GM19463 (cell line): ENCODE measurements at regions not wholly inside any gene's neighbourhood (a gene's known extent, or its start where the extent isn't known, plus 50 kb on each side); places are given as distances from the start of the nearest gene placed in this dataset.

Source experiments
- ATAC-seq: cut with Tn5 transposase; IDR thresholded peaks from one replicate; pipeline ENCODE4 v1.9.1; 2021; ENCODE audit warnings: mild to moderate bottlenecking, moderate library complexity; ENCODE audit not compliant: unreplicated experiment

DNA sequence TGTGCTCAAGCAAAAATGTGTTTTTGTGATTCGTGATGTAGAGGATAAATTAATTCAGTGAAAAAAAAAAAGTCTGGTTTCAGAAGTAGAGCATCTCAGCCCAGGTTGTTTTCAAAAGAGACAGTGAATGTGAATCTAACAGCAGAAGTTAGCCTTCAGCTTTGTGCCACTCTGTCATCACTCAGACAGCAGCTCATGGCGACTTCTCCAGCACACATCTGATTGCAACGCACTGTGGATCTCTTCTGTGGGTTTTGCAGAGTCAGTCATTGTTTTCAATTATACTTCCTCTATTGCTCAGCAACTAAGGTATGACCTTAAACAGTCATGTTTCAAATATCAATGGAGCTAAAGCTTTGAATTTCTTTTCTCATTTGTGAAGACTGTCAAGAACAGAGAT lies 335.5 kb upstream of the POU3F2 start:
- no peak for ATAC-seq

DNA sequence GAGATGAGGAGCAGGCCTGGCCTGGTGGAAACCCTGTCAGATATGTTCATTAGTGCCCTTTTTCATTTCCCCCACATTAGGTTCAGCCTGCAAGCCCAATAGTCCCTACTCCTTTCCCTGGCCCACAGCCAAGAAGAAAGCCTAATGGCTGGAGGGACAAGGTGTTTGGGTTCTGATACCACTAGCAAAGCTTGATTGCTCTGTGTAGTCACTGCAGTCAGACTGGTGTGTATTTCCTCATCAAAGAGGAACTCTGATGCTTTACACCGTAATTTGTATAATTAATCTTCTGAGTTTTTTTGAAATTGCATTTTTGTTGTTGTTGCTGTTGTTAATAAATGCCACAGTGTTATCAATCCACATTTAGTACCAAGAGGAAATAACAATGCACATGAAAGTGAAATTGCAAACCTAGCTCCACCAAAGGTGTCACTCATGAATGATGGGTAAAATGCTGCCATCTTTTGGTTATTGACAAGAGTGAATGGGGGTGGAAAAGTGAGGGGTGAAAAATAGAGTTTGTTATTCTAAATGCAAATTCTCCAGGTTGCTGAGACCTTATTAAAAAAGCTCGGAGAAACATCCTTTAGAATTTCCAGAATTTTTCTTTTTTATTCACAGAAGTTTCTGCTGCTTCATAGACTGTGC lies 320.2 kb upstream of the POU3F2 start:
- no peak for ATAC-seq

DNA sequence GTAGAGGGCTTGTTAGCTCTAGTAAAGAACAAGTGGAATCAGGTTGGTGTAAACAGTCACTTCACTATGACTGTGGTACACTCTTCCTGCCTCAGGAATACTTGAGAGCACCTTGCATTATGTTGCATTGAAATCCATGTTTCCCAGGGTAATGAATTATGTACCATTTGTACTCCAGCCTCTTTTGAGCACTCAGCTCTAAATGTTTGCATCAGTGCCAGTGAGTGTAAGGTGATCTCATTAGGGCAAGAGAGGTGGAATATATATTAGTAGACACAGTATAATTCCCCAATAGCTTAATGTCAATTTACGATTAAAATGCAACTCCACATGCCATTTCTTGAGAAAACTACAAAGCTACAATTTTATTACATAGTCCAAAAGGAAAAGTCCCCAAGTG lies 319.6 kb upstream of the POU3F2 start:
- no peak for ATAC-seq

DNA sequence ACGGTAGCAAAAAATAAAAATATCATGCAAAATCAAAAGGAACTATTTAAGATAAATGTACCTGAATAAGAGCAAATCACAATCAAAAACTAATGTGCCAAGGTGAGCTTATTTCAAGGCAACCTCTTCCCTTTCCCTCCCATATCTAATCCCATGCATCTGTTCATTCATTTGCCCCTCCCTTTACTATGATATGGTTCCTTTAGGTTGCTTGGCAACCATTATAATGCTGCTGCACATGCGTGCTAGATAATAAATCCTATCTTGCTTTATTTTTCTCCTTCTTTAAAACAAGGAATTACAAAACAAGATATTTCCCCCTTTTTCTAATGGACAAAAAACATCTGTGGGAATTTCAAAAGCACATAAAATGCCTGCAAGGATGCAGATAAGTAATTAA lies 318.2 kb upstream of the POU3F2 start:
- ATAC-seq: no peak

DNA sequence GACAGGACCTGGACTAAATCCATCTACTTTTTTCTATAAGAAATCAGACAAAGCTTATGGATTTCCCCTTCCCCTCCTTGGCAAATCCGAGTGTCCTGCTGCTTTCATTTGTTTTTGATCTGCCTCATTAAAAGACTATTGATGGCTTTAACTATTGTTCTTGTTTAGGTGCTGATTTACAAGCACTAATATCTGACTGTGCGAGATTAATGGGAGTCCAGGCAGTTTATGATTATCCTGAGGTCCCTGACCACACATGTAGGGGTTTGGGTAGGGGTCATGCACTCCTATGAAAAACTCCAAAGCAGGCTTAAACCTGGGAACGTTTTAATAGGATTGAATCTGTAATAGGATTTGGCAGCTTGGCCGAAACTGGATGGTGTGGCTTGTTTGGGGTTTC lies 317.5 kb upstream of the POU3F2 start:
- no peak for ATAC-seq

DNA sequence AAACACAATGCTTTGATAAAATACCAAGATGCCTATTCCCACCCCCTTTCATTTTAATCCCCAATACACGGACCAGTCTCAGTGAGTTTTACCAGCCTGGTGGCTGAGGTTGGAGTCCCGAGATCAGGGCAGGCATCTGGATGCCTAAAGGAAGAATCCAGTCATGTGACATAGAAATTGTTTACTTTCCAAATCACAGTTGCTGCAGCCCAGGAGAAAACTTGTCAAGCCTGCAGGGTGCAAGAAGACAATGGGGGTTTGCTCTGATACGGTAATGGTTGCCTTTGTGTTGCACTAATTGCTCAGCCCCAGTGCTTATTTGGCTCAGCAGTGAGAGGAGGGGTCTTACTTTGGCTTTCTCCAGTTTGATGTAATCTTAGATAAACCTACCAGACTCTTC lies 308.5 kb upstream of the POU3F2 start:
- ATAC-seq: no peak

DNA sequence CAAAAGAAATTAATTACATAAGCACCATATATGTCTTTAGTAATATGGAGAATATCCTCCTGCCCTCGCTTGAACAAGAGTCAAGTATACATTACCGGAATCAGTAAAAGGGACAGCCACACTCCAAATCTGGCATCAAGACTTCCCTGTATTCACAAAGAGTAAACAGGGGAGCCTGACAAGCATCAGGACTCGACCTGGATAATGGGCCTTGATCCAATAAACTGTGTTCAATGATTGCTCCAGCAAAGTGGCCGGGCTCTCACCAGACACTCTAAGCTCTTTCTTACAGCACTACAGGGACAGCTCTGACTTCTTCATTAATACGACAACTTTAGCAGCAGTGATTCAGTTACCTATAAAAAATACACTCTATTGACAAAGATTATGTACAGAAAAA lies 307.9 kb upstream of the POU3F2 start:
- no peak for ATAC-seq

DNA sequence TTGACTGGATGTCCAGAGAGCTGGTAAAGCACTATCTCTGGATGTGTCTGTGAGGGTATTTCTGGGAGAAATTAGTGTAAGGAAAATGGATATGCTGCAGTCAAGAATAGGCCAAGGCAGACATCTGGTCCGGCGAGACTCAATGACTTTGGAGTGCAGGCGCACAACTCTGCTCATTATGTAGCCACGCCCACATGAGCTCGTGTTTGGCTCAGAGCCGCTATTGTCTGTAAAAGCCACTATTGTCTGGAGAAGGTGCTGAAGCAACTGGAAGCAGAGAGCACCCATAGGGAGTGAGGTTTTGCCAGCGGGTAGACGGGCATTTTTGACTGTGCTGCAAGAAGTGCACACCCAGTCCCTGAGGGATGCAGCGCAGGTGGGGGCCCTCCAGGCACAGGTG lies 305.0 kb upstream of the POU3F2 start:
- no peak for ATAC-seq

DNA sequence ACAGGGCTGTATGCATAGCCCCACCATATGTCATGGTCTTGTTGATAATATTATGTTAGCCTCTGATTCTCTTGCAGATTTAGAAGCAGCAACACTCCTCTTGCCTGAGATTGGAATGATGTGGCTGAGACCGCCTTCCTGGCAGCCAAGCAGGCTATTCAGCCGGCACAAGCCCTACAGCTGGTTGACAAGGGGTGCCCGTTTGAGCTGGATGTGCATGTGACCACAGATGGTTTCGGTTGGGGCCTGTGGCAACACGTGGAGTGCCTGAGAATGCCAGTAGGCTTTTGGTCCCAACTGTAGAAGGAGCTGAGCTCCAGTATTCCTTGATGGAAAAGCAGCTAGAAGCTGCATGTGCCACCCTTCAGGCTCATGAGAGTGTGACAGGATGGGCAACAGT lies 303.6 kb upstream of the POU3F2 start:
- ATAC-seq: no peak

DNA sequence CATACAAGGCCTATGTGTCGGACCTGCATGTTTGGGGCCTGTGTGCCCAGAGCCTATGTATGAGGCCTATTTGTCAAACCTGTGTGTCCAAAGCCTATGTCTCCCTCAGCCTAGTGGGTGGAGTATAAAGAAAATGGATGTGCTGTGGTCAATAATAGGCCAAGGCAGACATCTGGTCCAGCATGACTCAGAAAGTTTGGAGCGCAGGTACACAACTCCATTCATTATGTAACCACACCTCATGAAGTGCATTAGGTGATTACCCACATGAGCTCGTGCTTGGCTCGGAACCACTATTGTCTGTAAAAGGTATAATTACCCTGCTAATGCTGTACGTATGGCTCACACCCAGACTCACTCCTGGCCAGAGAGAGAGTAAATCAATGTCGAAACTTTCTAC lies 302.4 kb upstream of the POU3F2 start:
- ATAC-seq: no peak

DNA sequence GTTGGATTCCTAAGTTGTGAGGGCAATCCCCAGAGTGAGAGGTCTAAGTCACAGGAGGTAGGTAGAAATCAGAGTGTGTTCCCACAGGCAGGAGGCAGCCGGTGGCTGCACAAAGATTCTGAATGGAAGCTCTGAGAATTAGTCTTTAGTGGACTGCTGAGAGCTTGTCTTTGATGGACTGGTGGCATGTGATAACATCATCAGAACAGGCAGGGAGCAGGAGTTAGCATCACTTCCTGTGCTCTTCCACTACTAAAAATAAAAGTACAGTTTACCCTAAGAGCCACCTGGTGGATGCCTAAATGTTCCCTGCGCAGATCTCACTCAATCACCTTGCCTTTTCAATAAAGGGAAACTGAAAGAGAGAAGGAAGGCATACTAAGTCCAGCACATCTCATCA lies 294.6 kb upstream of the POU3F2 start:
- ATAC-seq: no peak

DNA sequence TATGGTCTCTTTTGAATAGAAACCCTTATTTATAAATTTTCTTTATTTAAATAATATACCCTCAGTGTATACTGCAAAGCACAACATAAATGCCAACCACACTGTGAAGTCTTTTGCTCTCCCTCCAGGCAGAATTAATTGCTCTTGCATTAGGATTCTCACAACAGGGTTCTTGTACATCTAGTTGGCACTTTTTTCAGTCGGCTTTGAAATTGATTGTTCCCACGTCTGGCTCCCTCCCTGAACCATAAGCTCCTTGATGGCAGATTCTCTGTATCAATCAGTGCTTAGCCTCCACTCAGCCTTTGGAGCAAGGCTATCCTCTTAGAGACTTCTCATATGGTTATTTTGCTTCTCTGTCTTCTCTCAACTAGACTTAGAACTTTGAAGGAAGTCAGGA lies 288.0 kb upstream of the POU3F2 start:
- no peak for ATAC-seq

DNA sequence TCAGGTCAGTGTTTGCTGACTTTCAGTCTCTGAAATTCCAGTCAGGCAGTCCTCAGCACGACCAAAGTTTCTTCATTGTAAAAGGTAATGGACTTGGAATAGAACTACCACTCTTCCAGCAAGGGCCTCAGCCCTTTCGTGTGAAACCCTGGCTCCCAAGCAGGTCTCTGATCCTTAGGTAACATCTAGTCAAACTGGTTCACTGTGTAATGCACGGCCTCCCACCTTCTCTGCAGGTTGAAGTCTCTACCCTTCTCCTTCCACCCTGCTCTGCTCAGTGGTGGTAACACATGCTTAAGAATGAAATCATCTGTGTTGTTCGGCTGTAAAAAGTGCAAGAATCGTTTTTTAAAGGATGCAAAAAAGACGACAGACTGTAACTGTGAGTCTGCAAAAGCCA lies 287.2 kb upstream of the POU3F2 start:
- ATAC-seq: no peak

DNA sequence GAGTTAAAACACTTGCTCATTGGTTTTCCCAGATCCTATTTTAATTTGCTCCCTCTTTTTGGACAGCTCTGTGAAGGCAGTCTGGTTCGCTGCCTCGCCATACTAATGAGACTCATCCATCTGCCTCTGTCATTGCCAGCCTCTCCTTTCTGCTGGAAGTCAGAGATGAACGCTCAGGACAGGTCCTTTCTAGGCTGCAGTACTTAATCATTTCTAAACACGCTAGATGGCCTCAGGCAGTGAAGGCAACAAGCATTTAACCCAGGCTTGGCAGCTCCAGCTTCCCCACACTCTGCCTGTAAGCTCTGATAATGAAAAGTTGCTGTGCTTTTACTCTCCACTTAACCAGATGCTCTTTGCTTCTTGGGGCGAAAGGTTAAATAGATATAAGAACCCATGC lies 286.7 kb upstream of the POU3F2 start:
- ATAC-seq: no peak

DNA sequence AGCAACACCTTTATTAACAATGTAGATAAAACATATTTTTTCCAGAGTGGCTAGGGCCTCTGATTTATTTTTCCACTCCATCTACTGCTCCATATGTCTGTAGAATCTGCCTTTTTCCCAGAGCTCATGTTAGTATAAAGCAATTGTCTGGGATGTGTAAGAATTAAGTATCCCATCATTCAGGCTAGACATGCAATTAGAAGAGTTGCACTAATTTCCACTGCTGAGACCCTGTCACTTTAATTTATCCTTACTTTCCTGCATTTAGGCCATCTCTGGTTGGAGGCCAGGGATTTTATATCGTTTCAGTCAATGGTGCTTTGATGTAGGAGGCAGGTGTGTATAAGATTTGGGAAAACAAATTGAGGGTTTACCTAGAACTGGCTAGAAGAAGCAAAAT lies 286.1 kb upstream of the POU3F2 start:
- ATAC-seq: no peak

DNA sequence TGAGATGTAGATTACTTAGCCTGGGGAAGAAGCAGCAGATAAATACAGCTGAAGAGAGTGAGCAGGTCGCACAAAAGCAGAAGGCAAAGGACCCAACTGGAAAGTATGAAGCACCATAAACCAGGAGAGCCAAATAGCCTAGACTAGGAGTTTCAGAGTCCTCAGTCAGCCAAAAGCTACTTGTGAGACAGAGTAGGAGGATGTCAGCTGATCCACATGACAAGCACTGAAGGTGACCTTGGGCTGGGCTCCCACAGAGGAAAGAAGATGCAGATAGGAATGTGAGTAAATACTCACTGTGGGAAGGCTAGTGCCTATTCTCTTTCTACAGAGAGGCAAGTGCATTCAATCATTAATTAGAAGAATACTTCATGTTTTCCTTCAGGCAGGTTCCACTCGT lies 274.0 kb upstream of the POU3F2 start:
- ATAC-seq: no peak

DNA sequence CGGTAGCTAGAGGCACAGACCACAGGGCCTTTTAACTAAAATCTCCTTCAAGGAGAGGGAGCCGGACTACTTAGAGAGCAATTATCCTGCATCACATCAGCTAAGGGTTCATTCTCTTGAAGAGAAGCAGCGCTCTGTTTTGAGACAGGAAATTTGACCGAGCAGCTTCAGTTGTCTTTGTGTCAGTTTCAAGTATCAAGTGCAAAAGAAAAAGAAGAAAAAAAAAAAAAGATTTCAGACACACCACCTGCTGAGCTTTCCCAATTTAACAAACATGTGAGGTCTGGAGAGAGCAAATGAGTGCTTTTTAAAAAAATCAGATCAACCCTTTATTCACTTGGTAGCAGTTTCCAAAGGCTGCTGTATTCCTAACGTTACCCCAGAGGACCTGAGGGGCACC lies 273.5 kb upstream of the POU3F2 start:
- ATAC-seq: no peak

DNA sequence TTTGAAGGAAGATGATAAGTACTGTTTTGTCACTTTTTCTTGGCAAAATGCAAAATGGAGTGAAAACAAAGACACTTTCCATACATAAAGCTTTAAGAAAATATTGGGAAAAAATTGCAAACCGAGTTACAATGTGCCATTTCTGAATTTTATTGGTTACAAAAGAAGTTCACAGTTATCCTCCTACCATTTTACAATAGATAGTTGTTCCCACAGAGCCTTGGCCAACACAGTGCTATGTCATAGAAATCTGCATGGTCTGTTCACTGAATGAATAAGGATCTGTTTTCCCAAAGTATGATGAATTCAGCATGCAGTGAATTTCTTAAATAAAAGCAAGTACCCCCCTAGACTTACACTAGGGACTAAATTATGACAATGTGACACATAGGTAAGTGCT lies 268.2 kb upstream of the POU3F2 start:
- ATAC-seq: no peak

DNA sequence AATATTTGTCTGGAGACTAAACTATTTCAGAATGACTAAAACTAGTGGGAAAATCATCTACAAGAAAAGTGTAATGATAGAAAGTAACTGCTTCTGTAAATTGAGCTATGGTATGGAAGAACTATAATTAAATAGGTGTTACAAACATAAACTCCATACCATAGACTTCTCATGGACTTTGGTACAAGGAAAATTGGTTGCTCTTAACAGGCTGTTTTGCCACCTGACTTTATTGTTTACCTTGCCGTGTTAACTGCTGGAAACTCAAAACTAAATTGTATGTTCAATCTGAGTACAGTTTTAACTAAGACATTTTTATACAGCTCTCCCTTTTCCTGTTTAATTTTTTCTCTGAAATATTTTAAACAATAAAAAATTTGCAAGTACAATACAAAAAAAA lies 261.8 kb upstream of the POU3F2 start:
- ATAC-seq: no peak

DNA sequence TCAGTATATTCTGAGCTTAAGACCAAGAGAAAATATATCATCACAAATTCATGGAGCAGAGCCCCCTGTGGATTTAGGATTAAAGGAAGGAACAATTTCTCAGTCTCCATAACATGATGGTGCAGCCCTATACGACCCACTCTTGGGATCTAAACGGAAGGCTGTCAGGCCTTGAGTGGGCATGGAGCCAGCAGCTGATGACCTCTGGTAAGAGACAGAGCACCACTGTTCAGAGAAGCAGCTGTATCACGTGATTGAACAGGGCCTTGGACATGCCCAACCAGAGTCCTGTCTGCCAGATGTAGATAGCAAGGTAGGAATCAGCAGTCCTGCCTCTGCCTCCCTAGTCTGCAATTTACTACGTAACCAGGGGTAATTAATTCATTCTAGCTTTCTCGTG lies 259.4 kb upstream of the POU3F2 start:
- no peak for ATAC-seq

DNA sequence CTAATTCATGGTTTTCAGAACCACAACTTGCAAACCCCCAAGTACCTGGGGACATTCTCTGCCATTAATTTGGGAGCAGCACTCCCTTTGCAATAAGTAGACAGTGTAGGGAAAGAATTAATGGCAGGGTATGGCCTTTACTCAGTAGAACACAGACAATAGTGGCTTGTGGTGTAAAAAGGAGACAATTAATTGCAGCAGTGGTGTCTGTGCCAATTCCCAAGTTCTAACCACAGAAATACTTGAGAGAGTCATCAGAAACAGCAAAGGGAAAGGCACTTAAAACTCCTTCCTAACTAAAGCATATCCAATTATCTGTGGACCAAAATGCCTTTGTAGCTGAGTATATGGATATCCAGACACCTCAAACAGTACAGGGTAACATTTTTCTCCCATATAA lies 257.6 kb upstream of the POU3F2 start:
- no peak for ATAC-seq

DNA sequence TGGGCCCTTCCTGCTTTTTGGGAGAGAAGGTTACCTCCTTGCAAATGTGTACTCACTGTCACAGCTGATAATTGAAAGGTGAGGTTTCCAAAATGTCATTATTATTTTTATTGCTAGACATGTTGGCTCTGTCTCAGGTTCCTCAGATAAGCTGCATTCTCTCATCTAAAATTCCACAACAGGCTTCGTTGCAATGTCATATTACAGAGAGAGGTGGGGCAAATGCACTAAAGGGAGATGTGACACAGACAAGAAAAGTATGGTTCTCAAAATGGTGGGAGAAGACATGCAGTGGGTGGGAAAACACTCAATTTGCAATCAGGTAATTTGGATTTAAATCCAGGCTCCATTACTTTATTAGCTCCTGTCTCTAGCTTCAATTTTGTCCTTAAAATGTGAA lies 256.4 kb upstream of the POU3F2 start:
- no peak for ATAC-seq

DNA sequence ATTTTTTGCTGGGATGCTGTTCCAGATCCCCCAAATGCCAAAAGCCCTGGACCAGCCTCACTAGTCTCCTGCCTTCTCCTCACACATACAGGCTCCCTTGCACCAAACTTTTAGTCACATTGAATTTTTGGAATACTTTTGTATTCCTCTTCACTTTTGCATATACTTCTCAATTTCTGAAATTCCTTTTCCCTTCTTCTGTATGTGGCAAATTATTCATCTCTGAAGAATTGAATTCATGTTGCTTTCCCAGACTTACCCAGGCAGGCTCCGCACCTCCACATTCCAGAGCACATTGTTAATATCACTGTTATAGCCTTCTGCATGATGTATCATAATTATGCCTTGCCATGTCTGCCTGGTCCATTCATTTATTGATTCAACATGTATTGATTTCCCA lies 255.3 kb upstream of the POU3F2 start:
- ATAC-seq: no peak

DNA sequence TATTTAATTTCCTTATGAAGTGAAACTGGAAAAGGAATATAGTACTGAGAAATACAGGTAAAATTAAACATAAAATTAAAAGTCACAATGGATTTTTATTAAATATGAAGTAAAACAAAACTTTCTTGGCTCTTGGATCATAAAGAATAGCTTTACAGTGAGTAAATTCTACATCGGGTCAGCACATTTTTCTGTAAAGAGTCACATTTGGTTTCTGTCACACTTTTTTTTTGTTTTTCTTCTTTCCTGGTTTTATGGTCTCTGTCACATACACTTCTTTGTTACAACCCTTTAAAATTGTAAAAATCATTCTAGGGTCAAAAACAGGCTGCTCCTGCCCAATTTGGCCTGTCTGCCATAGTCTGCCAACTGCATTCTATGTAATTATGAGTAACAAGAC lies 254.4 kb upstream of the POU3F2 start:
- ATAC-seq: no peak
